ENCODE measurements at regions not wholly inside any gene's neighbourhood (a gene's known extent, or its start where the extent isn't known, plus 50 kb on each side); places are given as distances from the start of the nearest gene placed in this dataset.

- Mint-ChIP-seq H3K4me3 (no peak overlapping the region), H3K36me3 (ENCODE audit: low read depth) (no peaks in the 10 kb centered on the region), H3K27me3 (no peaks in the 10 kb centered on the region), H3K9me3 (no peaks in the 10 kb centered on the region), H3K27ac (peak overlapping the region; percentile 89), H3K4me1 (ENCODE audit: low read depth) (peaks cover 57% of the 10 kb centered on the region)
- intact Hi-C loops (cut with micrococcal nuclease): no loop called here
- ATAC-seq (peak; percentile 92), DNase-seq (peak; percentile 79)
- POLR2A ChIA-PET: interaction anchor here (1.2 kb wide), 1 partner anchor 126 kb away, joined by 4 read pairs; no protein-coding TSS in a partner anchor
- CTCF ChIA-PET: no interaction called here
- TF ChIP-seq CTCF (IDR thresholded peaks at IDR 0.05): no peak
These were observed 403.7 kb downstream of the MID1IP1 start for GRCh38 chrX:39204945-39205344.

- H3K4me1 Mint-ChIP-seq (ENCODE audit: low read depth): peaks cover 51% of the 10 kb centered on the region
- CTCF ChIA-PET: no interaction called here
- H3K27ac Mint-ChIP-seq: peak overlapping the region; percentile 89
- POLR2A ChIA-PET: no interaction called here
- intact Hi-C loops (cut with micrococcal nuclease): no loop called here
- no peak overlapping the region for H3K4me3 Mint-ChIP-seq
- H3K9me3 Mint-ChIP-seq: no peaks in the 10 kb centered on the region
- no peaks in the 10 kb centered on the region for H3K27me3 Mint-ChIP-seq
- no peaks in the 10 kb centered on the region for H3K36me3 Mint-ChIP-seq (ENCODE audit: low read depth)
- no peak for TF ChIP-seq CTCF (IDR thresholded peaks at IDR 0.05)
- DNase-seq (no peak), ATAC-seq (no peak)
These were observed 404.2 kb downstream of the MID1IP1 start for GRCh38 chrX:39205467-39205866.

GRCh38 chrX:39206399-39207145 lies 405.3 kb downstream of the MID1IP1 start:
- Mint-ChIP-seq H3K27me3 (no peaks in the 10 kb centered on the region), H3K36me3 (ENCODE audit: low read depth) (no peaks in the 10 kb centered on the region), H3K9me3 (peaks cover 3% of the 10 kb centered on the region), H3K27ac (no peak overlapping the region), H3K4me1 (ENCODE audit: low read depth) (peaks cover 40% of the 10 kb centered on the region), H3K4me3 (no peak overlapping the region)
- CTCF ChIA-PET: interaction anchor here (1.0 kb wide), 1 partner anchor 16 kb away, joined by 3 read pairs; no protein-coding TSS in a partner anchor
- DNase-seq: no peak
- no peak for ATAC-seq
- intact Hi-C loops (cut with micrococcal nuclease): no loop called here
- TF ChIP-seq CTCF (IDR thresholded peaks at IDR 0.05): no peak
- POLR2A ChIA-PET: no interaction called here

- intact Hi-C loops (cut with micrococcal nuclease): no loop called here
- ChIA-PET CTCF (no interaction called here), POLR2A (no interaction called here)
- Mint-ChIP-seq H3K9me3 (peaks cover 5% of the 10 kb centered on the region), H3K36me3 (ENCODE audit: low read depth) (no peaks in the 10 kb centered on the region), H3K27me3 (peaks cover 1% of the 10 kb centered on the region), H3K4me3 (no peak overlapping the region), H3K27ac (no peak overlapping the region), H3K4me1 (ENCODE audit: low read depth) (peaks cover 11% of the 10 kb centered on the region)
- DNase-seq: no peak
- ATAC-seq: no peak
- TF ChIP-seq CTCF (IDR thresholded peaks at IDR 0.05): no peak
These were observed 410.2 kb downstream of the MID1IP1 start for GRCh38 chrX:39211501-39211900.

DNA sequence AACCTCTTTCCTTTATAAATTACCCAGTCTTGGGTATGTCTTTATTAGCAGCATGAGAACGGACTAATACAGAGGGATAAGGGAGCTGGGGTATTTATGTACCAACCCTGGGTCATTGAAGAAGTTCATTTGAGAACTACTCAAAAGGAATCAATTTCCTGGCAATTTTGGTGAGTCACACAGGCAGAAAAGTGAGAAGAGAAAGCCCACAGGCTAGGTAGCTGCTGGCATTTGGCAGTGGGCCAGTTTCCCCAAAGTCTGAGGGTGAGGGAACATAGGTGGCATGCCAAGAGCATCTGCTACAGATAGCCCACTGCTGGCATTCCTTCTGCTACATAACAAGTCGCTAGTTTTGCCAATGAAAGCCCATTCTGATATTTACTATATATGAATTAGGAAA lies 411.2 kb downstream of the MID1IP1 start:
- ATAC-seq (peak; percentile 27), DNase-seq (peak; percentile 56)
- H3K4me3 Mint-ChIP-seq: no peak overlapping the region
- POLR2A ChIA-PET: no interaction called here
- intact Hi-C loops (cut with micrococcal nuclease): no loop called here
- no peak overlapping the region for H3K27ac Mint-ChIP-seq
- CTCF ChIA-PET: no interaction called here
- peaks cover 1% of the 10 kb centered on the region for H3K27me3 Mint-ChIP-seq
- no peaks in the 10 kb centered on the region for H3K36me3 Mint-ChIP-seq (ENCODE audit: low read depth)
- TF ChIP-seq CTCF (IDR thresholded peaks at IDR 0.05): no peak
- H3K9me3 Mint-ChIP-seq: peaks cover 5% of the 10 kb centered on the region
- peaks cover 11% of the 10 kb centered on the region for H3K4me1 Mint-ChIP-seq (ENCODE audit: low read depth)
